WTC11 (cell line): ENCODE measurements at regions not wholly inside any gene's neighbourhood (a gene's known extent, or its start where the extent isn't known, plus 50 kb on each side); places are given as distances from the start of the nearest gene placed in this dataset.

Experiments used
- ATAC-seq: fragments of 200-7000 bp; cut with Tn5 transposase; 2 replicates; pipeline ENCODE4 v1.10.0; 2021; ENCODE audit warnings: mild to moderate bottlenecking, moderate library complexity
- CTCF ChIA-PET: fragments of 300-600 bp; sonication (Branson Sonifier 250); formaldehyde crosslinking; loops from one replicate; lab custom pipeline; 2021; ENCODE audit warnings: antibody characterized with exemption; lab: Charles Lee
- POLR2A ChIA-PET: fragments of 350-600 bp; sonication (Branson Sonifier 250); formaldehyde crosslinking; loops from one replicate; lab custom pipeline; 2021; ENCODE audit warnings: antibody characterized with exemption; lab: Charles Lee
- DNase-seq: peaks from one replicate; pipeline ENCODE4 v3.0.0; 2021; ENCODE audit warnings: low spot score
- H3K27ac Mint-ChIP-seq: 2 replicates; pipeline ENCODE4 v1.8.0; 2021; ENCODE audit warnings: mixed read lengths
- H3K27me3 Mint-ChIP-seq: 2 replicates; pipeline ENCODE4 v1.8.0; 2021; ENCODE audit warnings: low read depth, mild to moderate bottlenecking, moderate library complexity, mixed read lengths
- H3K36me3 Mint-ChIP-seq: 2 replicates; pipeline ENCODE4 v1.8.0; 2021; ENCODE audit warnings: mixed read lengths
- H3K4me1 Mint-ChIP-seq: 2 replicates; pipeline ENCODE4 v1.8.0; 2022; ENCODE audit warnings: mixed read lengths
- H3K4me3 Mint-ChIP-seq: 2 replicates; pipeline ENCODE4 v1.8.0; 2021; ENCODE audit warnings: mild to moderate bottlenecking, moderate library complexity, mixed read lengths
- H3K9me3 Mint-ChIP-seq: 2 replicates; pipeline ENCODE4 v1.8.0; 2021; ENCODE audit warnings: mixed read lengths
- ATF3 ChIP-seq: sonication (generic); formaldehyde crosslinking; conservative IDR thresholded peaks from 2 replicates; pipeline ENCODE4 v1.8.1; 2022; ENCODE audit warnings: mild to moderate bottlenecking, missing genetic modification reagents
- CREM ChIP-seq: sonication (generic); formaldehyde crosslinking; IDR thresholded peaks from 2 replicates; pipeline ENCODE4 v1.8.1; 2022; ENCODE audit warnings: mild to moderate bottlenecking, missing genetic modification reagents, moderate library complexity
- CTCF ChIP-seq: fragments of 200-600 bp; IDR thresholded peaks from 2 replicates; pipeline ENCODE4 v1.8.0; 2022; ENCODE audit warnings: antibody characterized with exemption
- E2F4 ChIP-seq: sonication (generic); formaldehyde crosslinking; IDR thresholded peaks from 2 replicates; pipeline ENCODE4 v1.8.1; 2022; ENCODE audit warnings: low read depth, mild to moderate bottlenecking, moderate library complexity, missing genetic modification reagents, borderline replicate concordance
- E2F5 ChIP-seq: sonication (generic); formaldehyde crosslinking; IDR thresholded peaks from 2 replicates; pipeline ENCODE4 v1.8.1; 2022; ENCODE audit warnings: mild to moderate bottlenecking, moderate library complexity, missing genetic modification reagents
- ERG ChIP-seq: fragments of 250-450 bp; sonication (Bioruptor Pico); IDR thresholded peaks from 2 replicates; pipeline ENCODE4 v1.8.0; 2021; ENCODE audit warnings: mild to moderate bottlenecking
- FOXJ3 ChIP-seq: sonication (generic); formaldehyde crosslinking; IDR thresholded peaks from 2 replicates; pipeline ENCODE4 v1.9.0; 2021; ENCODE audit warnings: missing genetic modification reagents, mild to moderate bottlenecking, borderline replicate concordance
- FOXP4 ChIP-seq: sonication (generic); formaldehyde crosslinking; IDR thresholded peaks from 2 replicates; pipeline ENCODE4 v1.8.0; 2022; ENCODE audit warnings: mild to moderate bottlenecking, missing genetic modification reagents
- NFYB ChIP-seq: sonication (generic); formaldehyde crosslinking; conservative IDR thresholded peaks from 2 replicates; pipeline ENCODE4 v1.8.0; 2022; ENCODE audit warnings: low read depth, missing genetic modification reagents
- PRDM15 ChIP-seq: sonication (generic); formaldehyde crosslinking; IDR thresholded peaks from 2 replicates; pipeline ENCODE4 v1.8.0; 2022; ENCODE audit warnings: missing genetic modification reagents
- RORB ChIP-seq: fragments of 250-450 bp; sonication (Bioruptor Pico); IDR thresholded peaks from 2 replicates; pipeline ENCODE4 v1.9.0; 2021; ENCODE audit warnings: mild to moderate bottlenecking
- STAT6 ChIP-seq: sonication (generic); formaldehyde crosslinking; conservative IDR thresholded peaks from 2 replicates; pipeline ENCODE4 v1.8.1; 2023; ENCODE audit warnings: mild to moderate bottlenecking, low read depth, missing genetic modification reagents, moderate library complexity
- TCF7 ChIP-seq: sonication (generic); formaldehyde crosslinking; IDR thresholded peaks from 2 replicates; pipeline ENCODE4 v1.8.0; 2022; ENCODE audit warnings: mild to moderate bottlenecking, low read depth, missing genetic modification reagents, moderate library complexity
- TEAD4 ChIP-seq: sonication (generic); formaldehyde crosslinking; IDR thresholded peaks from 2 replicates; pipeline ENCODE4 v1.8.0; 2022; ENCODE audit warnings: mild to moderate bottlenecking, missing genetic modification reagents
- ZBTB21 ChIP-seq: sonication (generic); formaldehyde crosslinking; IDR thresholded peaks from 2 replicates; pipeline ENCODE4 v1.8.1; 2023; ENCODE audit warnings: mild to moderate bottlenecking, missing genetic modification reagents, borderline replicate concordance
- ZMAT4 ChIP-seq: fragments of 250-450 bp; sonication (Bioruptor Pico); IDR thresholded peaks from 2 replicates; pipeline ENCODE4 v1.9.0; 2021; ENCODE audit warnings: mild to moderate bottlenecking
- ZNF121 ChIP-seq: sonication (generic); formaldehyde crosslinking; IDR thresholded peaks from 2 replicates; pipeline ENCODE4 v1.8.0; 2023; ENCODE audit warnings: missing genetic modification reagents
- ZNF423 ChIP-seq: fragments of 250-450 bp; sonication (Bioruptor Pico); IDR thresholded peaks from 2 replicates; pipeline ENCODE4 v2.1.2; 2022; ENCODE audit warnings: mild to moderate bottlenecking, moderate library complexity
- ZNF512 ChIP-seq: sonication (generic); formaldehyde crosslinking; IDR thresholded peaks from 2 replicates; pipeline ENCODE4 v1.8.1; 2022; ENCODE audit warnings: missing genetic modification reagents, borderline replicate concordance
- ZNF671 ChIP-seq: fragments of 250-450 bp; sonication (Bioruptor Pico); IDR thresholded peaks from 2 replicates; pipeline ENCODE4 v1.8.0; 2021; ENCODE audit warnings: mild to moderate bottlenecking

GRCh38 chr5:72634444-72634843 is 127.2 kb upstream of the ZNF366 start:
- TF ChIP-seq CREM (CRISPR knock-in tag) (no peak), ERG (CRISPR knock-in tag) (no peak), FOXJ3 (CRISPR knock-in tag) (no peak), ZBTB21 (CRISPR knock-in tag) (no peak), CTCF (no peak), STAT6 (no peak), ZNF512 (CRISPR knock-in tag) (no peak), NFYB (CRISPR knock-in tag) (no peak), TEAD4 (no peak), RORB (CRISPR knock-in tag) (no peak), TCF7 (CRISPR knock-in tag) (no peak), ATF3 (CRISPR knock-in tag) (no peak), ZNF671 (no peak), ZNF121 (CRISPR knock-in tag) (no peak), E2F5 (no peak), E2F4 (CRISPR knock-in tag) (no peak), PRDM15 (CRISPR knock-in tag) (no peak), ZNF423 (no peak), FOXP4 (CRISPR knock-in tag) (no peak), ZMAT4 (no peak)
- peaks cover 26% of the 10 kb centered on the region for H3K4me1 Mint-ChIP-seq
- H3K4me3 Mint-ChIP-seq: no peak overlapping the region
- DNase-seq (no peak), ATAC-seq (peak; percentile 80)
- no peak overlapping the region for H3K27ac Mint-ChIP-seq
- POLR2A ChIA-PET: no interaction called here
- H3K9me3 Mint-ChIP-seq: no peaks in the 10 kb centered on the region
- CTCF ChIA-PET: no interaction called here
- H3K27me3 Mint-ChIP-seq: no peaks in the 10 kb centered on the region
- no peaks in the 10 kb centered on the region for H3K36me3 Mint-ChIP-seq
